HAP-1 (cell line): ENCODE measurements at regions not wholly inside any gene's neighbourhood (a gene's known extent, or its start where the extent isn't known, plus 50 kb on each side); places are given as distances from the start of the nearest gene placed in this dataset.
"Not testable (repeated sequence)": the region's sequence is repeated elsewhere in the genome, so short reads cannot be mapped to it uniquely, and the experiment has no call there.

Experiments used
- DNase-seq, 2 experiments: peaks; one replicate each; pipeline ENCODE4 v3.0.0-alpha.2; 2016 to 2020; ENCODE audit warnings: low spot score in 2 of 2
- H3K27me3 ChIP-seq: fragments of 250-450 bp; sonication (Bioruptor Pico); 2 replicates; pipeline ENCODE4 v1.5.1; 2020; ENCODE audit warnings: low read depth, mild to moderate bottlenecking, moderate library complexity
- H3K36me3 ChIP-seq: fragments of 250-450 bp; sonication (Bioruptor Pico); replicated peaks from 2 replicates; pipeline ENCODE4 v1.5.1; 2020; ENCODE audit warnings: mild to moderate bottlenecking
- H3K4me1 ChIP-seq: fragments of 250-450 bp; sonication (Bioruptor Pico); 2 replicates; pipeline ENCODE4 v1.5.1; 2020; ENCODE audit warnings: mild to moderate bottlenecking
- H3K4me3 ChIP-seq: fragments of 250-450 bp; sonication (Bioruptor Pico); 2 replicates; pipeline ENCODE4 v1.5.1; 2020; ENCODE audit warnings: mild to moderate bottlenecking, moderate library complexity
- H3K9me3 ChIP-seq: fragments of 250-450 bp; sonication (Bioruptor Pico); 2 replicates; pipeline ENCODE4 v1.5.1; 2020; ENCODE audit warnings: mild to moderate bottlenecking, moderate library complexity
- in situ Hi-C: fragments of 300-500 bp; cut with MboI; formaldehyde crosslinking; loops from 3 replicates; pipeline ENCODE4 v1.14.3; 2020; ENCODE audit warnings: low sequenced_read_pairs, inconsistent platforms, mixed read lengths

DNA sequence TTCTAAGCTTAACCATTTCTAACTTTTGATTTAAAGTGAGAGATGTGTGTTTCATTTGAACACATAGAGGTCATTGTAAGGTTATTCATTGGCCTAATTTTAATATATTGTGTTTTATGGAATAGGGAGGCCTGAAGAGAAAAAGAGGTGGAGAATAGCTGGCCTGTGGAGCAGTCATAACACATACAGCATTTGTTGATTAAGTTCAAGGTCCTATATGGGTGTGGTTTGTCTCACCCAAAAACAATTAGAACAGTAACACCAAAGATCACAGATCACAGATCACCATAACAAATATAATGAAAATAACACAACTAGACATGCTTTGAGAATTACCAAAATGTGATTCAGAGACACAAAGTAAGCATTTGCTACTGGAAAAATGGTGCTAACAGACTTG lies 252.4 kb upstream of the SPOPL start:
- Histone ChIP-seq H3K36me3 (no peaks in the 10 kb centered on the region), H3K4me1 (0 out of 2 replicates have a peak, but pooled peaks cover 4% of the 10 kb centered on the region), H3K27me3 (no peaks in the 10 kb centered on the region), H3K4me3 (no peak overlapping the region), H3K9me3 (peaks cover 3% of the 10 kb centered on the region; the same call in 1 of the 2 replicates)
- in situ Hi-C loops, result no loop called here
- DNase-seq, result no peak

- H3K9me3 ChIP-seq, H3K36me3 ChIP-seq, in situ Hi-C loops, H3K4me3 ChIP-seq, H3K27me3 ChIP-seq, DNase-seq, H3K4me1 ChIP-seq: not testable (repeated sequence)
Measured at GRCh38 chr2:138250843-138251320, 250.7 kb upstream of the SPOPL start.

GRCh38 chr2:138252587-138252986 lies 249.0 kb upstream of the SPOPL start:
- no peak for DNase-seq
- peaks cover 5% of the 10 kb centered on the region; the same call in 1 of the 2 replicates for H3K9me3 ChIP-seq
- no peaks in the 10 kb centered on the region for H3K36me3 ChIP-seq
- no peaks in the 10 kb centered on the region for H3K27me3 ChIP-seq
- H3K4me1 ChIP-seq, result no peaks in the 10 kb centered on the region
- in situ Hi-C loops, result no loop called here
- no peak overlapping the region for H3K4me3 ChIP-seq

DNA sequence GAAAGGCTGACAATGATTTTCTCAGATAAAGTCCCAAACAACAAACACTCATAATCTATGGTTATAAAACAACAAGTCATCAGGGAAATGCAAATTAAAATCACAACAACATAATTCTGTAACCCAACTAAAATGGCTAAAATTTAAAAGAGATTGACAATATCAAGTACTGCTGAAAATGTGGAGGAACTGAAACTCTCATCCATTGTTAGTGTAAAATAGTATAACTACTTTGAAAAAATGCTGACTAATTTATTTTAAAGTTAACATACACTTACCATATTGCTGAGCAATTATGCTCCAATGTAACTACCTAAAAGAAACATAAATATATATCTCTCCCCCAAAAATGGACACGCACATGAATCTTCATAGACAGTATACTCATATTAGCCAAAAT lies 245.9 kb upstream of the SPOPL start:
- in situ Hi-C loops, result no loop called here
- no peaks in the 10 kb centered on the region for H3K27me3 ChIP-seq
- peaks cover 5% of the 10 kb centered on the region; the same call in 1 of the 2 replicates for H3K9me3 ChIP-seq

DNA sequence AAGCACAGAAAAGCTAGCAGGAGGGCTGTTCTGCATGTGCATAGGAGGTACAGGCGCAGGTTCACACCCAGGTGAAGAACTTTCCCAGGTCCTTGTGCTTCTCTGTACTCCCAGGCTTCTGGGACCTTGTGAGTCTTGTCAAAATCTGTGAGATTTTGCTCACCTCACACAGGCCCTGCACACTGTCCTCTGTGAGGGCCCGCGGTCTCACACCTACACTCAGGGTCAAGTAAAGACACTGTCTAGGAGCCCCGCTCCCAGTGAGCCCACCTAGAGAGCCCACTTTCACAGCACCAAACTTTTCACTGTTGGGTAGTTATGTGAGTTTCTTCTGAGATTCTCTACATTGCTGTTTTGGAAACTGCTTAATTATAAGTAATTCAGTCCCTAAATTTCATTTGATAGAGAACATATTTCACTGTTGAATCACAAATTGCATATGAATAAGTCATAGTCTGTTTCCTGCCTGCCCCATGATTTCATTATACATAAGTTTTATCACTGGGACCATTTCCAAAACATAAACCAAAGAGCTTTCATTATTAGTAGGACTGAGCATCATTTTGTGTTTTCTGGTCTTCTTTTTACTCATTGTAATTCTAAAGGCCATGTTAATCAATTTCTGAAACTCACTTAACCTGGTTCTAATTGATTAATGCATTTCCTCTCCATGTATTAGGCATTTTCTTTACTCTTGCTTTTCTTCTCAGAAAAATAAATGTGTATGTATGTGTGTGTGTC lies 234.2 kb upstream of the SPOPL start:
- H3K27me3 ChIP-seq, result no peaks in the 10 kb centered on the region
- no peaks in the 10 kb centered on the region for H3K36me3 ChIP-seq
- H3K9me3 ChIP-seq, result 0 out of 2 replicates have a peak, but pooled peaks cover 3% of the 10 kb centered on the region
- no peak overlapping the region for H3K4me3 ChIP-seq
- no peak for DNase-seq
- peaks cover 24% of the 10 kb centered on the region for H3K4me1 ChIP-seq
- in situ Hi-C loops, result no loop called here

More for the DNA sequence above, 245.9 kb upstream of the SPOPL start:
- no peak for DNase-seq
- no peak overlapping the region for H3K4me3 ChIP-seq
- no peaks in the 10 kb centered on the region for H3K4me1 ChIP-seq
- H3K36me3 ChIP-seq, result no peaks in the 10 kb centered on the region

GRCh38 chr2:138267902-138268254 lies 233.7 kb upstream of the SPOPL start:
- Histone ChIP-seq H3K27me3 (no peaks in the 10 kb centered on the region), H3K4me1 (peaks cover 28% of the 10 kb centered on the region), H3K36me3 (no peaks in the 10 kb centered on the region), H3K9me3 (no peaks in the 10 kb centered on the region), H3K4me3 (no peak overlapping the region)
- DNase-seq, result no peak
- in situ Hi-C loops, result no loop called here

DNA sequence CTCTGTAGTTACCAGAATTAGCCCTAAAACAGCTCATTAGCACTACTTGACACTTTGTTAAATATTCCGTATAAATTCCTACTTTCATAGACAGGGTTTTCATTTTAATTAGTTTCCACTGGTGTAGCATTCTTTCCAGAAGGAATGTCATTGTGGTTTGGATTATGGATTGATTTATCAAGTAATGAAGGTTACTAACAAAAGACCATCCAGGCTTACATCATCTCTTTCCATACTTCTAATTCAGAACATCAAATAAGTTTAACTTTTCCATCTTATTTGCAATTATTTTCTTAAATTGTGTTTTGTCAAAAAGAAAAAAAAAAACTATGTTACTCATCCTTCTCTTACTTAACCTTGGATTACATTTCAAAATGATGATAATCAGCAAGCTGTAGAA lies 231.8 kb upstream of the SPOPL start:
- in situ Hi-C loops, result no loop called here
- DNase-seq, result peak in 1 of 2 experiments; percentile 31
- H3K36me3 ChIP-seq, result no peaks in the 10 kb centered on the region

GRCh38 chr2:138271467-138271866 lies 230.1 kb upstream of the SPOPL start:
- no peaks in the 10 kb centered on the region for H3K27me3 ChIP-seq
- in situ Hi-C loops, result no loop called here
- H3K4me3 ChIP-seq, result no peak overlapping the region
- H3K4me1 ChIP-seq, result peaks cover 47% of the 10 kb centered on the region
- H3K36me3 ChIP-seq, result no peaks in the 10 kb centered on the region
- H3K9me3 ChIP-seq, result no peaks in the 10 kb centered on the region
- peak; percentile 60 to 77 for DNase-seq

More for the DNA sequence above, 231.8 kb upstream of the SPOPL start:
- Histone ChIP-seq H3K27me3 (no peaks in the 10 kb centered on the region), H3K4me3 (no peak overlapping the region), H3K4me1 (peaks cover 30% of the 10 kb centered on the region), H3K9me3 (no peaks in the 10 kb centered on the region)

GRCh38 chr2:138272524-138273195 lies 228.9 kb upstream of the SPOPL start:
- in situ Hi-C loops, result no loop called here
- Histone ChIP-seq H3K9me3 (no peaks in the 10 kb centered on the region), H3K4me1 (peaks cover 53% of the 10 kb centered on the region), H3K4me3 (no peak overlapping the region), H3K36me3 (no peaks in the 10 kb centered on the region), H3K27me3 (no peaks in the 10 kb centered on the region)
- DNase-seq, result no peak

GRCh38 chr2:138273280-138273679 lies 228.3 kb upstream of the SPOPL start:
- peaks cover 58% of the 10 kb centered on the region for H3K4me1 ChIP-seq
- H3K4me3 ChIP-seq, H3K36me3 ChIP-seq, H3K9me3 ChIP-seq, DNase-seq, in situ Hi-C loops, H3K27me3 ChIP-seq: not testable (repeated sequence)

- in situ Hi-C loops, result no loop called here
- no peak for DNase-seq
Measured at GRCh38 chr2:138274421-138275291, 226.9 kb upstream of the SPOPL start.

GRCh38 chr2:138275292-138275690 lies 226.3 kb upstream of the SPOPL start:
- no peaks in the 10 kb centered on the region for H3K9me3 ChIP-seq
- H3K27me3 ChIP-seq, result no peaks in the 10 kb centered on the region
- H3K4me3 ChIP-seq, result no peak overlapping the region
- in situ Hi-C loops, result no loop called here
- peaks cover 52% of the 10 kb centered on the region for H3K4me1 ChIP-seq
- peak in 1 of 2 experiments; percentile 22 for DNase-seq
- no peaks in the 10 kb centered on the region for H3K36me3 ChIP-seq

More at GRCh38 chr2:138274421-138275291, 226.9 kb upstream of the SPOPL start:
- Histone ChIP-seq H3K4me3 (no peak overlapping the region), H3K9me3 (no peaks in the 10 kb centered on the region), H3K27me3 (no peaks in the 10 kb centered on the region), H3K4me1 (peaks cover 57% of the 10 kb centered on the region), H3K36me3 (no peaks in the 10 kb centered on the region)

DNA sequence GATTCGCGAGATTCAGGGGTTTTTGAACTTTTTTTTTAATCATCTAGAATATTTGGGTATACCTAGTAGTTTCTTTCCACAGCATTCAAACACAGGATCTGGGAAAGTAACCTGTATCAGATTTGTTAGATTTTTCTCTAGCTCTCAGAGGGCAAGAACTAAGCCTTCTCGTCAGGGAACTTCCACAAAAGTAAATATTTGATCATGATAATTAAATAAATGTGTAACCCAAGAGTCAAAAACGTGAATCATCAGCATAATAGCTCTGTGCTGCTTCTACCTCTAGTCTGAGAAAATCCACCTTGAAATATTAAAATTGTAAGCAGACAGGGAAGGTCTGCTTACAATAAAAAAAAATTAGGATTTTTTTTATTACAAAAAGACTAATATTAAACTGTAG lies 225.7 kb upstream of the SPOPL start:
- no peaks in the 10 kb centered on the region for H3K9me3 ChIP-seq
- no peak for DNase-seq
- no peaks in the 10 kb centered on the region for H3K36me3 ChIP-seq
- H3K27me3 ChIP-seq, result no peaks in the 10 kb centered on the region
- no peak overlapping the region for H3K4me3 ChIP-seq
- in situ Hi-C loops, result no loop called here
- peaks cover 54% of the 10 kb centered on the region for H3K4me1 ChIP-seq
